Endodermal cell (in vitro differentiated cells): ENCODE measurements at regions not wholly inside any gene's neighbourhood (a gene's known extent, or its start where the extent isn't known, plus 50 kb on each side); places are given as distances from the start of the nearest gene placed in this dataset.

Experiments
- DNase-seq: peaks from one replicate; pipeline ENCODE4 v3.0.0-alpha.2; 2017
- H3K27ac ChIP-seq: 2 replicates; pipeline ENCODE4 v1.5.1; 2013; ENCODE audit warnings: mild to moderate bottlenecking, low read depth, low read length, moderate library complexity
- H3K27me3 ChIP-seq: 2 replicates; pipeline ENCODE4 v1.6.1; 2013; ENCODE audit warnings: mild to moderate bottlenecking, low read length, moderate library complexity; ENCODE audit not compliant: insufficient read depth, control insufficient read depth, poor library complexity, severe bottlenecking
- H3K36me3 ChIP-seq: 2 replicates; pipeline ENCODE4 v1.7.0; 2013; ENCODE audit warnings: mild to moderate bottlenecking, low read length, moderate library complexity; ENCODE audit not compliant: control insufficient read depth, insufficient read depth
- H3K4me1 ChIP-seq: one replicate; pipeline ENCODE4 v1.7.0; 2013; ENCODE audit warnings: low read length; ENCODE audit not compliant: control insufficient read depth, insufficient read depth
- H3K4me3 ChIP-seq: 2 replicates; pipeline ENCODE4 v1.5.1; 2013; ENCODE audit warnings: mild to moderate bottlenecking, low read length, moderate library complexity
- H3K9ac ChIP-seq: 2 replicates; pipeline ENCODE4 v1.6.1; 2013; ENCODE audit warnings: mild to moderate bottlenecking, low read length, moderate library complexity; ENCODE audit not compliant: poor library complexity, severe bottlenecking; ENCODE audit errors: extremely low read depth
- H3K9me3 ChIP-seq: 2 replicates; pipeline ENCODE4 v1.6.1; 2013; ENCODE audit warnings: mild to moderate bottlenecking, low read length, moderate library complexity; ENCODE audit not compliant: control insufficient read depth
- H3K27ac Mint-ChIP-seq: 2 replicates; pipeline ENCODE4 v1.8.0; 2020; ENCODE audit warnings: mixed read lengths
- H3K27me3 Mint-ChIP-seq: 2 replicates; pipeline ENCODE4 v1.8.0; 2021; ENCODE audit warnings: mild to moderate bottlenecking, mixed read lengths; ENCODE audit not compliant: insufficient read depth
- H3K36me3 Mint-ChIP-seq: 2 replicates; pipeline ENCODE4 v1.8.0; 2020; ENCODE audit warnings: low read depth, mixed read lengths
- H3K4me1 Mint-ChIP-seq: 2 replicates; pipeline ENCODE4 v1.8.0; 2020; ENCODE audit warnings: mixed read lengths
- H3K4me3 Mint-ChIP-seq: 2 replicates; pipeline ENCODE4 v1.8.0; 2020; ENCODE audit warnings: mild to moderate bottlenecking, moderate library complexity, mixed read lengths
- H3K9me3 Mint-ChIP-seq: 2 replicates; pipeline ENCODE4 v1.8.0; 2020; ENCODE audit warnings: mild to moderate bottlenecking, mixed read lengths
- whole genome bisulfite sequencing, 2 experiments: methylation state at CpG; one replicate each; pipeline versions ENCODE4 v1.1.5 to v1.1.7; 2013; ENCODE audit warnings: missing lambda C conversion rate in 2 of 2, mixed read lengths in 1 of 2; ENCODE audit not compliant: insufficient coverage in 1 of 2, insufficient read length in 1 of 2; 5-methylcytosine and 5-hydroxymethylcytosine counted together
- TF ChIP-seq, protein P1 (sequence below): fragments of 200-600 bp; sonication (generic); conservative IDR thresholded peaks from 2 replicates; pipeline ENCODE4 v1.5.0; 2021; ENCODE audit warnings: antibody characterized with exemption, mild to moderate bottlenecking

DNA sequence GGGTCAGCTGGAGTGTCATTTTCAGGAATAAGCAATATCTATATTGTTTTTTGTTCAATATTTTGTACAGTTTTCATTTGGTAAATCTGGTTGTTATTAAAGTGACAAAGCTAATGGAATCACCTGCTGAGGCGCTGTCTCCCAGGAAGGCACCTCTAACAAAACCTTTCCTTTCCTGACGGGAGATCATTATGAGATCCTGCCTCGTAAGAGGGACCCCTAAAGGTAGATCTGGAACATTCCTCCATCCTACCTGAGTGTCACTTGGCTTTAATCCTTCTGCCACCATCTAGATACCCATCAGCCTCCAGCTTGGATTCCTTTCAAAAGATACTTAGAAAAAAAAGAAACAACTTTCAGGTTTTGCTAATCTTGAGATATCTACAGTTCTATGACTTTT, 157.7 kb downstream of the FAT3 start:
- no peaks in the 10 kb centered on the region for H3K27me3 Mint-ChIP-seq
- no peaks in the 10 kb centered on the region for H3K4me1 ChIP-seq
- H3K9me3 Mint-ChIP-seq, result no peaks in the 10 kb centered on the region
- TF ChIP-seq, protein P1, sequence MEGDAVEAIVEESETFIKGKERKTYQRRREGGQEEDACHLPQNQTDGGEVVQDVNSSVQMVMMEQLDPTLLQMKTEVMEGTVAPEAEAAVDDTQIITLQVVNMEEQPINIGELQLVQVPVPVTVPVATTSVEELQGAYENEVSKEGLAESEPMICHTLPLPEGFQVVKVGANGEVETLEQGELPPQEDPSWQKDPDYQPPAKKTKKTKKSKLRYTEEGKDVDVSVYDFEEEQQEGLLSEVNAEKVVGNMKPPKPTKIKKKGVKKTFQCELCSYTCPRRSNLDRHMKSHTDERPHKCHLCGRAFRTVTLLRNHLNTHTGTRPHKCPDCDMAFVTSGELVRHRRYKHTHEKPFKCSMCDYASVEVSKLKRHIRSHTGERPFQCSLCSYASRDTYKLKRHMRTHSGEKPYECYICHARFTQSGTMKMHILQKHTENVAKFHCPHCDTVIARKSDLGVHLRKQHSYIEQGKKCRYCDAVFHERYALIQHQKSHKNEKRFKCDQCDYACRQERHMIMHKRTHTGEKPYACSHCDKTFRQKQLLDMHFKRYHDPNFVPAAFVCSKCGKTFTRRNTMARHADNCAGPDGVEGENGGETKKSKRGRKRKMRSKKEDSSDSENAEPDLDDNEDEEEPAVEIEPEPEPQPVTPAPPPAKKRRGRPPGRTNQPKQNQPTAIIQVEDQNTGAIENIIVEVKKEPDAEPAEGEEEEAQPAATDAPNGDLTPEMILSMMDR, result peak; percentile 34
- H3K4me1 Mint-ChIP-seq, result peaks cover 5% of the 10 kb centered on the region
- no peak overlapping the region for H3K9ac ChIP-seq
- H3K27ac ChIP-seq, result no peak overlapping the region
- no peaks in the 10 kb centered on the region for H3K27me3 ChIP-seq
- H3K36me3 ChIP-seq, result no peaks in the 10 kb centered on the region
- H3K9me3 ChIP-seq, result no peaks in the 10 kb centered on the region
- no peak overlapping the region for H3K4me3 Mint-ChIP-seq
- WGBS, 2 experiments, result 95 to 100% methylated on average over 2 to 3 of the region's 3 CpGs
- DNase-seq, result no peak
- H3K27ac Mint-ChIP-seq, result no peak overlapping the region
- H3K36me3 Mint-ChIP-seq, result no peaks in the 10 kb centered on the region
- no peak overlapping the region for H3K4me3 ChIP-seq

DNA sequence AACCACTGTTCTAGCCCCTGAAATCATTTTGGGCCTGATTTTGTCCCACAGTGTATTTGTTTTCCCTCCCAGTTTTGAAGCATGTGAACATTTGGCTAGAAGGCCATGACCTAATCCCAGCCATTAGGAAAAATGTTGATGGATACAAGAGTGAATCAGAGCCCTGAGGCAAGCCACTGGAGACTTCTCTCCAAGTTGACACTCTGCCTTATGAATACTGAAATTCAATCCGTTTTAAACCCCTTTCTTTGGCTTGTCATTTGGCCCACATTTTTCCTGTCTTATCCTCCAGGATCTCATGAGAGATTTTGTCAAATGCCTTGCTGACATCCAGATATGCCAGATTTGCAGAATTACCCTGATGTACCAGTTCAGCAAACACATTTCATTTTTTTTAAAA, 158.8 kb downstream of the FAT3 start:
- TF ChIP-seq, protein P1, result no peak
- DNase-seq, result no peak
- H3K27me3 ChIP-seq, result no peaks in the 10 kb centered on the region
- no peaks in the 10 kb centered on the region for H3K4me1 ChIP-seq
- WGBS, 2 experiments, result 59 to 67% methylated on average over 1 of the region's 1 CpG
- H3K27ac Mint-ChIP-seq, result peak overlapping the region; percentile 36
- H3K36me3 ChIP-seq, result no peaks in the 10 kb centered on the region
- H3K9me3 ChIP-seq, result no peaks in the 10 kb centered on the region
- no peaks in the 10 kb centered on the region for H3K27me3 Mint-ChIP-seq
- no peaks in the 10 kb centered on the region for H3K9me3 Mint-ChIP-seq
- no peak overlapping the region for H3K9ac ChIP-seq
- H3K4me1 Mint-ChIP-seq, result peaks cover 6% of the 10 kb centered on the region
- H3K4me3 Mint-ChIP-seq, result no peak overlapping the region
- H3K27ac ChIP-seq, result no peak overlapping the region
- H3K36me3 Mint-ChIP-seq, result no peaks in the 10 kb centered on the region
- H3K4me3 ChIP-seq, result no peak overlapping the region

GRCh38 chr11:92384358-92384757, 159.7 kb downstream of the FAT3 start:
- WGBS, 2 experiments, result 91 to 94% methylated on average over 1 to 2 of the region's 2 CpGs
- Histone ChIP-seq H3K36me3 (no peaks in the 10 kb centered on the region), H3K4me1 (no peaks in the 10 kb centered on the region), H3K27me3 (no peaks in the 10 kb centered on the region), H3K4me3 (no peak overlapping the region), H3K9ac (no peak overlapping the region), H3K9me3 (no peaks in the 10 kb centered on the region), H3K27ac (no peak overlapping the region)
- Mint-ChIP-seq H3K27me3 (no peaks in the 10 kb centered on the region), H3K4me1 (peaks cover 6% of the 10 kb centered on the region), H3K27ac (no peak overlapping the region), H3K36me3 (no peaks in the 10 kb centered on the region), H3K9me3 (no peaks in the 10 kb centered on the region), H3K4me3 (no peak overlapping the region)
- TF ChIP-seq, protein P1, result no peak
- no peak for DNase-seq
